ENCODE measurements at regions not wholly inside any gene's neighbourhood (a gene's known extent, or its start where the extent isn't known, plus 50 kb on each side); places are given as distances from the start of the nearest gene placed in this dataset.

DNA sequence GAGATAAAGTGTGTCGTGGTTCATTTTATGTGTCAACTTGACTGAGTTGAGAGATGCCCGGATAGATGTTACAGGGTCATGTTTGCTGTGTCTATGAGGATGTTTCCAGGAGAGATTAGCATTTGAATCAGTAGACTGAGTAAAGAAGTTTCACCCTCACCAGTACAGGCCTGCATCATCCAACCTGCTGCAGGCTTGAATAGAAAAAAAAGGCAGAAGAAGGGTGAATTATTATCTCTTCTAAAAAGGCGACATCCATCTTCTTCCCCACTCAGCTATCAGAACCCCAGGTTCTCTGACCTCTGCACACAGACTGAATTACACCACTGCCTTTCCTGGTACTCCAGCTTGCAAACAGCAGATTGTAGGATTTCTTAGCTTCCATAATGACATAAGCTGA lies 1293.7 kb upstream of the FLRT2 start:
- POLR2A ChIA-PET: no interaction called here
- TF ChIP-seq JUN (IDR thresholded peaks at IDR 0.05; ENCODE audit: borderline replicate concordance, insufficient read depth, insufficient read length, low read depth) (no peak), POLR2AphosphoS5 (IDR thresholded peaks at IDR 0.05; ENCODE audit: insufficient read depth, low read depth, low read length) (no peak), POLR2A (IDR thresholded peaks at IDR 0.05; ENCODE audit: low read depth, low read length) (no peak), EZH2 (IDR thresholded peaks at IDR 0.05; ENCODE audit: borderline replicate concordance, low read depth, low read length, severe bottlenecking) (no peak), FOS (IDR thresholded peaks at IDR 0.05; ENCODE audit: borderline replicate concordance, insufficient read depth, low read length) (no peak), GATA2 (IDR thresholded peaks at IDR 0.05; ENCODE audit: insufficient read depth, insufficient read length, low read depth, low read length) (no peak), MYC (IDR thresholded peaks at IDR 0.05; ENCODE audit: low read depth, low read length) (no peak)
- TF ChIP-seq, protein P1, sequence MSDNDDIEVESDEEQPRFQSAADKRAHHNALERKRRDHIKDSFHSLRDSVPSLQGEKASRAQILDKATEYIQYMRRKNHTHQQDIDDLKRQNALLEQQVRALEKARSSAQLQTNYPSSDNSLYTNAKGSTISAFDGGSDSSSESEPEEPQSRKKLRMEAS (IDR thresholded peaks at IDR 0.05; ENCODE audit: insufficient read depth, insufficient read length): no peak
- TF ChIP-seq, protein P2, sequence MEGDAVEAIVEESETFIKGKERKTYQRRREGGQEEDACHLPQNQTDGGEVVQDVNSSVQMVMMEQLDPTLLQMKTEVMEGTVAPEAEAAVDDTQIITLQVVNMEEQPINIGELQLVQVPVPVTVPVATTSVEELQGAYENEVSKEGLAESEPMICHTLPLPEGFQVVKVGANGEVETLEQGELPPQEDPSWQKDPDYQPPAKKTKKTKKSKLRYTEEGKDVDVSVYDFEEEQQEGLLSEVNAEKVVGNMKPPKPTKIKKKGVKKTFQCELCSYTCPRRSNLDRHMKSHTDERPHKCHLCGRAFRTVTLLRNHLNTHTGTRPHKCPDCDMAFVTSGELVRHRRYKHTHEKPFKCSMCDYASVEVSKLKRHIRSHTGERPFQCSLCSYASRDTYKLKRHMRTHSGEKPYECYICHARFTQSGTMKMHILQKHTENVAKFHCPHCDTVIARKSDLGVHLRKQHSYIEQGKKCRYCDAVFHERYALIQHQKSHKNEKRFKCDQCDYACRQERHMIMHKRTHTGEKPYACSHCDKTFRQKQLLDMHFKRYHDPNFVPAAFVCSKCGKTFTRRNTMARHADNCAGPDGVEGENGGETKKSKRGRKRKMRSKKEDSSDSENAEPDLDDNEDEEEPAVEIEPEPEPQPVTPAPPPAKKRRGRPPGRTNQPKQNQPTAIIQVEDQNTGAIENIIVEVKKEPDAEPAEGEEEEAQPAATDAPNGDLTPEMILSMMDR (IDR thresholded peaks at IDR 0.05; ENCODE audit: extremely low read depth in 1 of 2, insufficient read depth in 1 of 2, low read depth in 1 of 2, low read length in 2 of 2): no peak
- DNase-seq (ENCODE audit: low read depth, low spot score) (no peak), FAIRE-seq (no peak)
- Histone ChIP-seq H3K79me2 (ENCODE audit: control insufficient read depth, insufficient read depth, low read length) (no peaks in the 10 kb centered on the region), H3K9ac (replicated peaks; ENCODE audit: extremely low read depth, insufficient read depth, low read length) (no peak overlapping the region), H3K4me3 (replicated peaks in 1 of 3; ENCODE audit: insufficient read depth in 1 of 3, low read depth in 1 of 3, low read length in 3 of 3) (no peak overlapping the region), H3K4me1 (ENCODE audit: control insufficient read depth, extremely low read depth, insufficient read depth, low read length) (no peaks in the 10 kb centered on the region), H2AFZ (ENCODE audit: low read depth, low read length) (no peak overlapping the region), H3K9me1 (replicated peaks; ENCODE audit: control insufficient read depth, extremely low read depth, insufficient read depth, low read length) (no peaks in the 10 kb centered on the region), H4K20me1 (replicated peaks; ENCODE audit: control insufficient read depth, extremely low read depth, insufficient read depth, low read length) (no peaks in the 10 kb centered on the region), H3K9me3 (replicated peaks; ENCODE audit: control insufficient read depth, insufficient read depth, low read length) (no peaks in the 10 kb centered on the region), H3K27ac (ENCODE audit: insufficient read depth, low read depth, low read length) (no peak overlapping the region), H3K36me3 (ENCODE audit: control insufficient read depth in 2 of 2, extremely low read depth in 1 of 2, insufficient read depth in 2 of 2, low read length in 2 of 2) (no peaks in the 10 kb centered on the region), H3K27me3 (ENCODE audit: control insufficient read depth in 2 of 2, insufficient read depth in 2 of 2, low read length in 2 of 2) (no peaks in the 10 kb centered on the region), H3K4me2 (ENCODE audit: insufficient read depth, low read length) (no peak overlapping the region)
- BruUV-seq (replicated peaks): no TSS peak
- CTCF ChIA-PET: no interaction called here
- dilution Hi-C loops (cut with MboI; ENCODE audit: extremely low pct_ligation_motif_present, low sequenced_read_pairs) (no loop called here), intact Hi-C loops (cut with micrococcal nuclease) (no loop called here)
